ENCODE measurements at regions not wholly inside any gene's neighbourhood (a gene's known extent, or its start where the extent isn't known, plus 50 kb on each side); places are given as distances from the start of the nearest gene placed in this dataset.
A peak's percentile ranks its signal among the peaks of the same experiment; 100 is the strongest.
"Not testable (repeated sequence)": the region's sequence is repeated elsewhere in the genome, so short reads cannot be mapped to it uniquely, and the experiment has no call there.

- no peak overlapping the region for H3K4me3 Mint-ChIP-seq (ENCODE audit: unreplicated experiment)
- H3K27ac ChIP-seq (ENCODE audit: low read depth, low read length), result no peak overlapping the region
- FAIRE-seq (no peak), DNase-seq (ENCODE audit: low read depth) (peak; percentile 61)
- peaks cover 15% of the 10 kb centered on the region for H3K4me1 Mint-ChIP-seq (ENCODE audit: low read depth, unreplicated experiment)
- H3K9ac ChIP-seq (ENCODE audit: low read length), result no peak overlapping the region
- no peaks in the 10 kb centered on the region for H3K9me3 ChIP-seq (ENCODE audit: insufficient read depth, low read depth, low read length)
- peaks cover 38% of the 10 kb centered on the region for H4K20me1 ChIP-seq (ENCODE audit: insufficient read depth, low read length)
- no peaks in the 10 kb centered on the region for H3K27me3 ChIP-seq (ENCODE audit: insufficient read depth, low read length)
- no peak for TF ChIP-seq EZH2 (IDR thresholded peaks at IDR 0.05; ENCODE audit: insufficient read depth, low read length)
- TF ChIP-seq CTCF (IDR thresholded peaks at IDR 0.05; ENCODE audit: insufficient read depth, low read depth, low read length), result no peak
- H3K4me2 ChIP-seq (ENCODE audit: low read length), result no peak overlapping the region
- no peaks in the 10 kb centered on the region for H3K36me3 ChIP-seq (ENCODE audit: insufficient read depth, low read length)
- no peak overlapping the region for H3K4me3 ChIP-seq (ENCODE audit: insufficient read depth, low read depth, low read length)
- peaks cover 1% of the 10 kb centered on the region for H3K36me3 Mint-ChIP-seq (ENCODE audit: low read depth, unreplicated experiment)
- H3K79me2 ChIP-seq (ENCODE audit: insufficient read depth, low read length), result peaks cover 43% of the 10 kb centered on the region
- H2AFZ ChIP-seq (ENCODE audit: low read depth, low read length), result no peak overlapping the region
- H3K4me1 ChIP-seq (ENCODE audit: insufficient read depth, low read length), result no peaks in the 10 kb centered on the region
- H3K27ac Mint-ChIP-seq (ENCODE audit: unreplicated experiment), result no peak overlapping the region
- H3K27me3 Mint-ChIP-seq (ENCODE audit: low read depth, unreplicated experiment), result no peaks in the 10 kb centered on the region
- no peaks in the 10 kb centered on the region for H3K9me3 Mint-ChIP-seq (ENCODE audit: unreplicated experiment)
Measured at GRCh38 chr18:46226461-46226860, 122.3 kb downstream of the HAUS1 start.

GRCh38 chr18:46229641-46230040 is 125.5 kb downstream of the HAUS1 start:
- H3K27me3 ChIP-seq (ENCODE audit: insufficient read depth, low read length); H3K36me3 Mint-ChIP-seq (ENCODE audit: low read depth, unreplicated experiment); H3K4me3 Mint-ChIP-seq (ENCODE audit: unreplicated experiment); H3K4me1 ChIP-seq (ENCODE audit: insufficient read depth, low read length); DNase-seq (ENCODE audit: low read depth); H3K36me3 ChIP-seq (ENCODE audit: insufficient read depth, low read length); H3K9me3 ChIP-seq (ENCODE audit: insufficient read depth, low read depth, low read length); H3K4me2 ChIP-seq (ENCODE audit: low read length); H3K27ac Mint-ChIP-seq (ENCODE audit: unreplicated experiment); FAIRE-seq; H3K4me3 ChIP-seq (ENCODE audit: insufficient read depth, low read depth, low read length); H3K4me1 Mint-ChIP-seq (ENCODE audit: low read depth, unreplicated experiment); H3K9ac ChIP-seq (ENCODE audit: low read length); H3K9me3 Mint-ChIP-seq (ENCODE audit: unreplicated experiment); H3K27ac ChIP-seq (ENCODE audit: low read depth, low read length); H2AFZ ChIP-seq (ENCODE audit: low read depth, low read length); H3K27me3 Mint-ChIP-seq (ENCODE audit: low read depth, unreplicated experiment): not testable (repeated sequence)
- Histone ChIP-seq H4K20me1 (ENCODE audit: insufficient read depth, low read length) (peaks cover 13% of the 10 kb centered on the region), H3K79me2 (ENCODE audit: insufficient read depth, low read length) (peaks cover 34% of the 10 kb centered on the region)

- Histone ChIP-seq H3K79me2 (ENCODE audit: insufficient read depth, low read length) (peaks cover 17% of the 10 kb centered on the region), H3K27ac (ENCODE audit: low read depth, low read length) (no peak overlapping the region), H3K27me3 (ENCODE audit: insufficient read depth, low read length) (no peaks in the 10 kb centered on the region), H3K9me3 (ENCODE audit: insufficient read depth, low read depth, low read length) (no peaks in the 10 kb centered on the region), H3K4me3 (ENCODE audit: insufficient read depth, low read depth, low read length) (no peak overlapping the region), H3K4me2 (ENCODE audit: low read length) (no peak overlapping the region), H3K4me1 (ENCODE audit: insufficient read depth, low read length) (no peaks in the 10 kb centered on the region), H3K9ac (ENCODE audit: low read length) (no peak overlapping the region), H2AFZ (ENCODE audit: low read depth, low read length) (no peak overlapping the region), H4K20me1 (ENCODE audit: insufficient read depth, low read length) (peaks cover 16% of the 10 kb centered on the region), H3K36me3 (ENCODE audit: insufficient read depth, low read length) (no peaks in the 10 kb centered on the region)
- Mint-ChIP-seq H3K4me1 (ENCODE audit: low read depth, unreplicated experiment) (peaks cover 25% of the 10 kb centered on the region), H3K9me3 (ENCODE audit: unreplicated experiment) (no peaks in the 10 kb centered on the region), H3K4me3 (ENCODE audit: unreplicated experiment) (no peak overlapping the region), H3K27ac (ENCODE audit: unreplicated experiment) (no peak overlapping the region), H3K27me3 (ENCODE audit: low read depth, unreplicated experiment) (no peaks in the 10 kb centered on the region), H3K36me3 (ENCODE audit: low read depth, unreplicated experiment) (no peaks in the 10 kb centered on the region)
- TF ChIP-seq CTCF (IDR thresholded peaks at IDR 0.05; ENCODE audit: insufficient read depth, low read depth, low read length), result no peak
- TF ChIP-seq EZH2 (IDR thresholded peaks at IDR 0.05; ENCODE audit: insufficient read depth, low read length), result no peak
- no peak for FAIRE-seq
- DNase-seq (ENCODE audit: low read depth), result no peak
Measured at GRCh38 chr18:46236156-46236555, 132.0 kb downstream of the HAUS1 start.

Data from astrocyte (in vitro differentiated cells and primary cell).